OCI-LY7 (cell line): ENCODE measurements at regions not wholly inside any gene's neighbourhood (a gene's known extent, or its start where the extent isn't known, plus 50 kb on each side); places are given as distances from the start of the nearest gene placed in this dataset.

ENCODE experiments used
- BruUV-seq: library from RNA; stranded (reverse); fragments of 400-500 nt; replicated peaks from 2 replicates; lab custom pipeline; 2021; lab: Mats Ljungman, UMichigan
- CTCF ChIA-PET: fragments of 300-600 bp; sonication (Branson Sonifier 250); formaldehyde crosslinking; loops from one replicate; lab custom pipeline; 2022; ENCODE audit warnings: antibody characterized with exemption; ENCODE audit not compliant: unreplicated experiment; lab: Charles Lee
- POLR2A ChIA-PET: fragments of 300-600 bp; sonication (Branson Sonifier 250); formaldehyde crosslinking; loops from one replicate; lab custom pipeline; 2022; ENCODE audit warnings: antibody characterized with exemption; lab: Charles Lee
- DNase-seq: peaks from one replicate; pipeline ENCODE4 v3.0.0-alpha.2; 2015; ENCODE audit warnings: low spot score
- H2AFZ ChIP-seq: fragments of 200-600 bp; sonication (generic), shearing (Covaris generic); 2 replicates; pipeline ENCODE4 v1.6.1; 2014; ENCODE audit warnings: mild to moderate bottlenecking, antibody characterized with exemption, low read length, moderate library complexity
- H3K27ac ChIP-seq: fragments of 200-600 bp; sonication (generic); 2 replicates; pipeline ENCODE4 v1.5.1; 2014; ENCODE audit warnings: mixed run types, low read depth, mild to moderate bottlenecking, moderate library complexity, low read length, inconsistent platforms; ENCODE audit not compliant: poor library complexity, severe bottlenecking
- H3K36me3 ChIP-seq: fragments of 200-600 bp; sonication (generic); 2 replicates; pipeline ENCODE4 v1.6.1; 2014; ENCODE audit warnings: mild to moderate bottlenecking, antibody characterized with exemption, low read length, moderate library complexity, mixed read lengths; ENCODE audit not compliant: insufficient read depth
- H3K4me1 ChIP-seq: fragments of 200-600 bp; sonication (generic); 2 replicates; pipeline ENCODE4 v1.5.1; 2014; ENCODE audit warnings: mild to moderate bottlenecking, low read length; ENCODE audit not compliant: insufficient read depth, poor library complexity, severe bottlenecking
- H3K4me2 ChIP-seq: fragments of 200-600 bp; sonication (generic); 2 replicates; pipeline ENCODE4 v1.6.1; 2014; ENCODE audit warnings: mild to moderate bottlenecking, low read length
- H3K4me3 ChIP-seq: fragments of 200-600 bp; sonication (generic); 2 replicates; pipeline ENCODE4 v1.5.1; 2014; ENCODE audit warnings: mild to moderate bottlenecking, low read depth, low read length; ENCODE audit not compliant: poor library complexity, severe bottlenecking
- H3K79me2 ChIP-seq: fragments of 200-600 bp; sonication (generic); 2 replicates; pipeline ENCODE4 v1.6.1; 2016; ENCODE audit warnings: low read depth, mild to moderate bottlenecking, low read length, moderate library complexity, mixed read lengths; ENCODE audit not compliant: insufficient read depth
- H3K9me2 ChIP-seq: fragments of 200-600 bp; sonication (generic); 2 replicates; pipeline ENCODE4 v1.6.1; 2016; ENCODE audit warnings: mild to moderate bottlenecking, low read length, mixed read lengths; ENCODE audit not compliant: insufficient read depth
- H3K9me3 ChIP-seq: fragments of 200-600 bp; sonication (generic); 2 replicates; pipeline ENCODE4 v1.6.1; 2014; ENCODE audit warnings: mild to moderate bottlenecking, mixed run types, low read length, mixed read lengths
- H4K20me1 ChIP-seq: fragments of 200-600 bp; sonication (generic); 2 replicates; pipeline ENCODE4 v1.6.1; 2014; ENCODE audit warnings: mild to moderate bottlenecking, antibody characterized with exemption, low read length, moderate library complexity, mixed read lengths; ENCODE audit not compliant: insufficient read depth
- EZH2phosphoT487 ChIP-seq: fragments of 200-600 bp; sonication (generic); IDR thresholded peaks from 2 replicates; pipeline ENCODE4 v1.6.1; 2018; ENCODE audit warnings: low read depth, borderline replicate concordance, mild to moderate bottlenecking, mixed run types, antibody characterized with exemption, low read length, moderate library complexity, mixed read lengths
- intact Hi-C: fragments of 100-400 bp; cut with micrococcal nuclease; formaldehyde crosslinking; loops from one replicate; pipeline ENCODE4 v1.10.0; 2022; ENCODE audit not compliant: unreplicated experiment
- TF ChIP-seq, protein P1 (sequence below): fragments of 200-600 bp; sonication (generic); conservative IDR thresholded peaks from 2 replicates; pipeline ENCODE4 v1.5.1; 2014; ENCODE audit warnings: mild to moderate bottlenecking, antibody characterized with exemption, low read length, moderate library complexity, mixed read lengths

DNA sequence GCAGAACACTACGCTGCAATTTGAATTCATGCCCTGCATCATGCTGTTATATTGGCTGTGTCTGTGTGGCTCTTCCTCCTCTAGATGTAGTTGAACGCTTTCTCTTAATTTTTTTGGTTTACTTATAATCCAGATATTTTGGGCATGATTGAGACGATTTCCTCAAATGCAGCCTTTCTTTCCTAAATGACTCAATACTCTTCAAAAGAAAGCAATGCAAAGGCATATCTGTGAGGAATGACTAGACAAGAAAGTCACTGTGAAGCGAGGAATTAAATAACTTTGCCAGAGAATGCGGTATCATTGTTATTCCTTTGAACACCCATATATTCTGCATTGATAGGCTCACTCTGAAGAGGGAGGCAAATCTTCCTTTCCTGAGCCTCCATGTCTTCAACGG, 152.8 kb downstream of the YIPF5 start:
- H3K27ac ChIP-seq, result no peak overlapping the region
- ChIA-PET POLR2A (interaction anchor here (0.8 kb wide), 1 partner anchor 16 kb away, joined by 4 read pairs; no protein-coding TSS in a partner anchor), CTCF (no interaction called here)
- H3K79me2 ChIP-seq, result no peaks in the 10 kb centered on the region
- intact Hi-C loops, result no loop called here
- no peaks in the 10 kb centered on the region for H3K4me1 ChIP-seq
- no peak overlapping the region for H3K4me3 ChIP-seq
- TF ChIP-seq, protein P1, sequence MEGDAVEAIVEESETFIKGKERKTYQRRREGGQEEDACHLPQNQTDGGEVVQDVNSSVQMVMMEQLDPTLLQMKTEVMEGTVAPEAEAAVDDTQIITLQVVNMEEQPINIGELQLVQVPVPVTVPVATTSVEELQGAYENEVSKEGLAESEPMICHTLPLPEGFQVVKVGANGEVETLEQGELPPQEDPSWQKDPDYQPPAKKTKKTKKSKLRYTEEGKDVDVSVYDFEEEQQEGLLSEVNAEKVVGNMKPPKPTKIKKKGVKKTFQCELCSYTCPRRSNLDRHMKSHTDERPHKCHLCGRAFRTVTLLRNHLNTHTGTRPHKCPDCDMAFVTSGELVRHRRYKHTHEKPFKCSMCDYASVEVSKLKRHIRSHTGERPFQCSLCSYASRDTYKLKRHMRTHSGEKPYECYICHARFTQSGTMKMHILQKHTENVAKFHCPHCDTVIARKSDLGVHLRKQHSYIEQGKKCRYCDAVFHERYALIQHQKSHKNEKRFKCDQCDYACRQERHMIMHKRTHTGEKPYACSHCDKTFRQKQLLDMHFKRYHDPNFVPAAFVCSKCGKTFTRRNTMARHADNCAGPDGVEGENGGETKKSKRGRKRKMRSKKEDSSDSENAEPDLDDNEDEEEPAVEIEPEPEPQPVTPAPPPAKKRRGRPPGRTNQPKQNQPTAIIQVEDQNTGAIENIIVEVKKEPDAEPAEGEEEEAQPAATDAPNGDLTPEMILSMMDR, result no peak
- TF ChIP-seq EZH2phosphoT487, result no peak
- BruUV-seq, result no TSS peak
- no peak overlapping the region for H3K4me2 ChIP-seq
- no peak for DNase-seq
- no peak overlapping the region for H2AFZ ChIP-seq
- H3K9me3 ChIP-seq, result 0 out of 2 replicates have a peak, but pooled peaks cover 5% of the 10 kb centered on the region
- no peaks in the 10 kb centered on the region for H3K36me3 ChIP-seq
- no peaks in the 10 kb centered on the region for H3K9me2 ChIP-seq
- no peaks in the 10 kb centered on the region for H4K20me1 ChIP-seq

DNA sequence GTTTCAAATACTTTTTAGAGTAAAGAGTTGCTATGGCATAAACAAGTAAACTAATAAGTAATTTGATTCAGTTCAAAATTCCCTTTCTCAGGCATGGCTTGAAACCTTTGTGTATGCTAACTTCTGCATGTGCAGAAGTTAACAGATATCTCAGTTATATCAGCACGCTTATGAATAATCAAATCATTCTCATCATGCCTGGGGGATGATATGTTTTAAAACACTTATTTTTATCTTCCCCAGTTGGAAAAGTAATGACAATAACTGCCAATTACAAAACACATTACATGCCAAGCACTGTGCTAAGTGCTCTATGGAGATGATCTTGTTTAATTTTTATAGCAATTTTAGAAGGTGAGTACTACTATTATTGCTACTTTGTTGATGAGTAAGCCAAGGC, 146.4 kb downstream of the YIPF5 start:
- no peaks in the 10 kb centered on the region for H3K9me3 ChIP-seq
- POLR2A ChIA-PET, result no interaction called here
- H2AFZ ChIP-seq, result no peak overlapping the region
- intact Hi-C loops, result no loop called here
- no TSS peak for BruUV-seq
- no peak overlapping the region for H3K4me2 ChIP-seq
- no peak overlapping the region for H3K4me3 ChIP-seq
- CTCF ChIA-PET, result no interaction called here
- H4K20me1 ChIP-seq, result no peaks in the 10 kb centered on the region
- no peaks in the 10 kb centered on the region for H3K9me2 ChIP-seq
- no peaks in the 10 kb centered on the region for H3K79me2 ChIP-seq
- H3K27ac ChIP-seq, result no peak overlapping the region
- TF ChIP-seq, protein P1, result no peak
- no peak for TF ChIP-seq EZH2phosphoT487
- H3K4me1 ChIP-seq, result no peaks in the 10 kb centered on the region
- no peak for DNase-seq
- no peaks in the 10 kb centered on the region for H3K36me3 ChIP-seq

DNA sequence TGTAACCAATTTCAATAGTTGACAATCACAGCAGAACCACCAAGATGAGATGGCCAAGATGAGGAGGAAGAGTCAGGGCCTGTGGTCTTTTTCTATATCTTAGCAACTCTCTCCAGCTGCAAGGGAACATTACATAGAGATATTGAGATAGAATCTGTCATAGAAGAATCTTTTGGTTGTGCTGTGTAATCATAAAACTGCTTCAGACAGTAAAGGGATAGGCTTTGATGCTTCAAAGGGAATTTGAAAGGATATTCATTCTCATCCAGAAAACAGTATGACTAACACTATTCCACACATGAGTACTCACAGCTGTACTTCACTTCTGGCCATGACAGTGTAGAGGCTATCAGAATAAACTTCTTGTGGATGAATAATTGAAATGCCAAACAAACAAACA, 145.9 kb downstream of the YIPF5 start:
- no peak for DNase-seq
- no TSS peak for BruUV-seq
- Histone ChIP-seq H3K4me2 (no peak overlapping the region), H4K20me1 (no peaks in the 10 kb centered on the region), H3K79me2 (no peaks in the 10 kb centered on the region), H3K9me3 (no peaks in the 10 kb centered on the region), H2AFZ (no peak overlapping the region), H3K4me1 (no peaks in the 10 kb centered on the region), H3K36me3 (no peaks in the 10 kb centered on the region), H3K4me3 (no peak overlapping the region), H3K9me2 (no peaks in the 10 kb centered on the region), H3K27ac (no peak overlapping the region)
- TF ChIP-seq, protein P1, result no peak
- TF ChIP-seq EZH2phosphoT487, result no peak
- intact Hi-C loops, result no loop called here
- ChIA-PET CTCF (no interaction called here), POLR2A (interaction anchor here (0.7 kb wide), 1 partner anchor 776 kb away, joined by 3 read pairs; no protein-coding TSS in a partner anchor)
